ENCODE measurements at regions not wholly inside any gene's neighbourhood (a gene's known extent, or its start where the extent isn't known, plus 50 kb on each side); places are given as distances from the start of the nearest gene placed in this dataset.
"Not testable (repeated sequence)": the region's sequence is repeated elsewhere in the genome, so short reads cannot be mapped to it uniquely, and the experiment has no call there.

- no peak for DNase-seq
Observed at GRCh38 chr3:39558775-39559306, 91.4 kb downstream of the MOBP start.

DNA sequence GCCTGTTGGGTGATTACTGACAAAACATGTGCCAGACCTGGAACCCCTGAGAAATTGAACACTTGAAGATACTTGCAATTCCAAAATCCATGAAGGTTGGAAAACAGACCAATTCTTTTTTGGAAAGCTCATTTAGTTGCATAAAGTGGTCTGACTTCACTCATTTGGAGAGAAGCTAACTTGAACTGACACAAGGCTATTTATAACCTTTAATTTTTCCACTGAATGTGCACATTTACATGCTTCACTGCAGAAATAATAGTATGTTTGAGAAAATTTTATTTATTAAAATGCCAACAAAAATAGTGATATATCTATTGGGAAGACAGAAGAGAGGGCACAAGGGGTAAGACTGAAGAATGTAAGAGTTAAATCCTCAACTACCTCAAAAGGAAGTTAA lies 92.1 kb downstream of the MOBP start:
- no peak for DNase-seq

- DNase-seq, result no peak
Observed at GRCh38 chr3:39568508-39568907, 101.0 kb downstream of the MOBP start.

GRCh38 chr3:39569095-39569494 lies 101.6 kb downstream of the MOBP start:
- DNase-seq, result no peak

DNA sequence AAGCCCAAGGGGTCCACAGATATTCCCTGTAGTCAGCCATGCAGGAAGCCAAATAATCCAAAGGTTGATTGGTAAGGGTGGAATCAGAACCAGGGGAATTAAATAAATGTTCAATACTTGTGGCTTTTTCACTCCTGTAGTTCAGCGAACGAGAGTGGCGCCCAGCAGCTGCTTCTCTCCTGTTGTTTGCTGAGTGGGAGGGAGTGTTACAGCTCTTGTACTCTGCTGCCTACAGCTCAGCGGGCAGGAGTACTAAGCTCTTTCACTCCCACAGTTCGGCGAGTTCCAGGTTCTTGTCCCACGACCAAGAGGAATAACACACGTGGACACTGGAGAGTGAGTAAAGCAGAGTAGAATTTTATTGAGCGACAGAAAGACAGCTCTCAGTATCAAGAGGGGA lies 105.9 kb downstream of the MOBP start:
- no peak for DNase-seq

- no peak for DNase-seq
Observed at GRCh38 chr3:39577541-39577940, 110.1 kb downstream of the MOBP start.

GRCh38 chr3:39586215-39586614 lies 118.7 kb downstream of the MOBP start:
- not testable (repeated sequence) for DNase-seq

DNA sequence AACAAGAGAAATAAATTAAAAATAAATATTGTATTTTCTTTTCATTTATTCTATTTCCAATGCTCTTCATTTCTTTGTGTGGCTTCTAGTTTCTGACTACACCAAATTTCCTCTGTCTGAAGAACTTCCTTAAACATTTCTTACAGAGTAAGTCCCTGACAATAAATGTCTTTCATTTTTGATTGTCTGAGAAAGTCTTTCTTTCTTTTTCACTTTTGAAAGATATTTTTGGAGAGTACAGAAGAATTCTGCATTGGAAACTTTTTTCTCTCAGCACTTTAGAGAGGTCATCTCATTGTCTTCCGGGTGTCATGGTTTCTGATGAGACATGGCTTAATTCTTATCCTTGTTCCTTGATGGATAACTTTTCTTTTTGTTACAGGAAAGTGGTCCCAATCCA lies 119.6 kb downstream of the MOBP start:
- no peak for DNase-seq

DNA sequence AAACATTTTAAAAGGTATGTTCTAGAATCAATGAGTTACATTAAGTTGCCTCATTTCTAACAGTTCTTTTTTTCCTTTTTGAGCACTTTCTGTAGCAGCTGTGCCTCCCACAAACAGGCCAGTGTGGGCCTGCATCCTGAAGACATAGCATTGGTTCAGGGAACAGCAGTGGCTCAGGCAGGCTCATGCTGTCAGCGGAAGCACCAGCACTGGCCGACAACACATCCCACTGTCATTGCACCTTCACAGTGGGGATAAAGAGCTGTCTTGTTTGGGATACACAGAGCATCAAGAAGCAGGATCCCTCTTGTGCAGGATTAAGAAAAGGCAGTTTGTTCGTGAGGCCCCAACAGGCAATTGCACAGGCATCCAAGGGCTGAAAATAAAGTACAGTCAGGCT lies 123.3 kb downstream of the MOBP start:
- no peak for DNase-seq

- DNase-seq, result no peak
Observed at GRCh38 chr3:39592311-39593050, 125.0 kb downstream of the MOBP start.

DNA sequence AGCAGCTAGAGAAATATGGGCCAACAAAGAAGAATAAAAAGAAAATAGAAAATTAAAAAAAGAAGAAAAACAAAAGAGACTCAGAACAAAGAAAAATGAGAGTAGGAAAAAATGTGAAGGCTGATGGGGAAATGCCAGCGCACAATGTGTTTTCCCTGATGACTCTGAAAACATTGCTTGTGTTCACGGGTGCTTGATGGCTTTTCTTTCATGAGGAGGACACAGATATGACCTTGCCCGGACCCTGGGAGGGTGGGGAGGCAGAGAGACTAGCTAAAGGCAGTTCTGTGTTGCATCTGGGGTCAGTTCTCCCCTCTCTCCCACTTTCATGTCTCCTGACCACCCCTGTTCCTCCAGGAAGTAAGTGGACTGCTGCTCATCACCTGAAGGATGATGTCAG lies 125.9 kb downstream of the MOBP start:
- DNase-seq, result no peak

DNA sequence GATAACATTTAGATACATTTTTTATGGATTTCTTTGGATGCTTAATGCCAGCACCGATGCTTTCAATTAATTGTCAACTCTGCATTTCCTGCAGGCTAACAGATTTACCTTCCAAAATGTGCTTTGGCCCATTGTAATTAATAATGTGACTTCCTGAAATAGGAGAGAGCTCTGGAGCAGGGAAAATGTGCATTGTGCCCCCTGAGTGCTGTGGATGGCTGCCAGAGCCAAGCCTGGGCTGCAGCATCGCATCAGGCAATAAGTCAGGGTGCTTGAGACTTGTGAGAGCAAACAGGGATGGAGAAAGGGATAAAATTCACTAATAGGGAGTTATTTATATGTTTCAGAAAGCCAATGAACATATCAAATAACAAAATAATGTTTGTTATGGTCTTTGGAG lies 133.8 kb downstream of the MOBP start:
- DNase-seq, result no peak

GRCh38 chr3:39605837-39606236 lies 138.4 kb downstream of the MOBP start:
- no peak for DNase-seq

DNA sequence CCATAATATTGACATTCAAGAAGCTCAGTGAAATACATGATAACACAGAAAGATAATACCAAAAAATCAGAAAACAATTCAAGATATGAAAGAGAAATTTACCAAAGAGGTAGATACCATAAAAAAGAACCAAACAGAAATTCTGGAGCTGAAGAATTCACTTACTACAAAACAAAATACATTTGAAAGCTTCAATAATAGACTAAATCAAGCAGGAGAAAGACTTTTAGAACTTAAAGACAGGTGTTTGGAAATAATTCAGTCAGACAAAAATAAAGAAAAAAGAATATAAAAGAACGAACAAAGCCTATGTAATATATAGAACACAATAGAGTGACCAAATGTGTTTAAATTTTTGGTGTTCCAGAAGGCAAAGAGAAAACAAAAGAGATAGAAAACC lies 158.7 kb downstream of the MOBP start:
- no peak for DNase-seq

GRCh38 chr3:39631136-39631535 lies 163.7 kb downstream of the MOBP start:
- DNase-seq, result no peak

GRCh38 chr3:39637807-39638206 lies 170.3 kb downstream of the MOBP start:
- no peak for DNase-seq

- DNase-seq, result no peak
Observed at GRCh38 chr3:39638301-39638700, 170.8 kb downstream of the MOBP start.

GRCh38 chr3:39639344-39640236 lies 169.8 kb upstream of the MYRIP start:
- DNase-seq, result peak; percentile 45

GRCh38 chr3:39641274-39641673 lies 168.1 kb upstream of the MYRIP start:
- no peak for DNase-seq

GRCh38 chr3:39644176-39644575 lies 165.2 kb upstream of the MYRIP start:
- no peak for DNase-seq

GRCh38 chr3:39651256-39651655 lies 158.2 kb upstream of the MYRIP start:
- not testable (repeated sequence) for DNase-seq

DNA sequence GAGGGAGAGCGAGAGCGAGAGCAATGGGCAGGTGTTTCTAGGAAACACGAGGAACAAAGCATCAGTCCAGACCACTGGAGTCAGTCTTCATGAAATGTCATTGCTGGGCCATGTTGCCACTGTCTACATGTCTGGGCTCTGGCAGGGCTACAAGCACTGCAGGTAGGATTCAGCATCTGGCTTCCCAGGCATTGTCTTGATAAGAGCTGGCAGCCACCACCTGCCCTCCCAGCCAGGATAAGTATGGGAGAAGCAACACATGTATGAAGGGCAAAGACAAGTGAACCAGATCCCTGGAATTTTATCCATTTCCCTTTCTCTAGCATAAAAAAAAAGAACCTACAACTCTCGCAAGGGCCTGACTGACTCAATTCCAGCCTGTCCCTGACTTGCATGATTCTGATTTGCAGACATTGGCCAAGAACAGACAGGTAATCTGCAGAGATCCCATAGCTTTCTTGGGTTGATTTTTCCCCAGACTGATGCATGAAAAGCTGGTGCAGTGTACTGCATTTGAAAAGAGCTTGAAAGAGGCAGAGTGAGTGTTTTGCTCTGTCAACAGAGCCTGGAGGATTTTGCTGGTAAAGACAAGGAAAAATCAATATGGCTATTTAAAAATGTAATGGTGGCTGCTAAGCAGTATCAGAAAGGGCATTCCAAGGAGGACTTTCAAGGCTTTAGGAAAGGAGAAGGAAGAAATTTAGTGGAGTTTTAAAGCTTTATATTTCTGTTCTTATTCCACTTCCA lies 157.2 kb upstream of the MYRIP start:
- DNase-seq, result no peak

- DNase-seq, result not testable (repeated sequence)
Observed at GRCh38 chr3:39655718-39656117, 153.7 kb upstream of the MYRIP start.

All from stimulated activated CD4-positive, alpha-beta T cell treated with anti-CD3 and anti-CD28 coated beads, Interleukin-15, amount 100 ng/mL, for 24 hours (primary cell).